Gastroesophageal sphincter (tissue), 4 donors: ENCODE measurements at regions not wholly inside any gene's neighbourhood (a gene's known extent, or its start where the extent isn't known, plus 50 kb on each side); places are given as distances from the start of the nearest gene placed in this dataset.
"Not testable (repeated sequence)": the region's sequence is repeated elsewhere in the genome, so short reads cannot be mapped to it uniquely, and the experiment has no call there.

Source experiments
- ATAC-seq: fragments of 150-250 bp; one replicate; pipeline ENCODE4 v1.9.1; 2016; ENCODE audit warnings: mild to moderate bottlenecking, moderate library complexity
- H3K27ac ChIP-seq, 4 donors: fragments of 200-600 bp; sonication (generic) in 3 of 4; 1 replicate in 3 of 4; 2 replicates in 1 of 4; pipeline ENCODE4 v1.5.1; 2016 to 2019
- H3K27me3 ChIP-seq: fragments of 200-600 bp; sonication (generic); one replicate; pipeline ENCODE4 v1.5.1; 2019
- H3K36me3 ChIP-seq, 2 donors: fragments of 200-600 bp; sonication (generic); one replicate each; pipeline ENCODE4 v1.5.1; 2019; ENCODE audit warnings: control low read depth in 1 of 2
- H3K4me1 ChIP-seq, 3 donors: fragments of 200-600 bp; sonication (generic); 1 replicate in 2 of 3; 2 replicates in 1 of 3; pipeline ENCODE4 v1.5.1; 2016 to 2019; ENCODE audit warnings: control low read depth in 2 of 3
- H3K4me3 ChIP-seq, 2 donors: fragments of 200-600 bp; sonication (generic); one replicate each; pipeline ENCODE4 v1.5.1; 2019; ENCODE audit warnings: mild to moderate bottlenecking in 1 of 2, moderate library complexity in 1 of 2
- H3K9me3 ChIP-seq, 3 donors: fragments of 200-600 bp; sonication (generic); one replicate each; pipeline ENCODE4 v1.5.1; 2017 to 2019; ENCODE audit warnings: control low read depth in 2 of 3
- EP300 ChIP-seq: sonication (generic); formaldehyde crosslinking; IDR thresholded peaks from one replicate; pipeline ENCODE4 v1.6.1; 2017; ENCODE audit warnings: antibody characterized with exemption, mild to moderate bottlenecking
- POLR2A ChIP-seq, 2 donors: fragments of 450-650 bp; IDR thresholded peaks; one replicate each; pipeline ENCODE4 v1.6.1; 2017; ENCODE audit warnings: antibody characterized with exemption in 2 of 2, mild to moderate bottlenecking in 2 of 2, moderate library complexity in 1 of 2
- POLR2AphosphoS5 ChIP-seq: sonication (generic); formaldehyde crosslinking; IDR thresholded peaks from one replicate; pipeline ENCODE4 v1.6.1; 2017; ENCODE audit warnings: antibody characterized with exemption
- WGBS, 2 donors: methylation state at CpG; one replicate each; pipeline ENCODE4 v1.1.5; 2018; ENCODE audit warnings: low coverage in 1 of 2; 5-methylcytosine and 5-hydroxymethylcytosine counted together
- TF ChIP-seq, protein P1 (sequence below), 4 experiments: fragments of 200-600 bp in 2 of 4; fragments of 450-650 bp in 2 of 4; sonication (generic) in 1 of 4; IDR thresholded peaks; one replicate each; pipeline ENCODE4 v1.5.1; 2017 to 2019; ENCODE audit warnings: antibody characterized with exemption in 4 of 4, mild to moderate bottlenecking in 2 of 4, moderate library complexity in 2 of 4

DNA sequence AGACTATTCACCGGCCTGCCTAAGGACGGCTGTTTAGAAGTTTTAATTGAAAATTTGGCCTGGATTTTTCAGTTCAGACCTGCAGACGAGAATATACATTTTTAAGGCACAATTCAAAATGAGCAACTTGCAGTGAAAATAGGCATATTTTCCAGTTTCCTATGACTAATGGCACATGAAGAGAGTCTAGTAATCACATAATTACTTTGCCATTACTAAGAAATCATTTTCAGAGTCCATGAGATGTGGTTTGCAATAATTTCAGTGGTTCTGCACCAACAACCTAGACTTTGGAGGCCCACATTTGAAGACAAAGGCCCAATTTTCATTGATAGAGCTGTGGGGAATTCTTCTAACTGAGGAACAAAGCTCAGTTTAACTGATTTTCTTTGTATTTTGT is 205.3 kb downstream of the SOX2 start:
- no peak for TF ChIP-seq POLR2A (IDR thresholded peaks at IDR 0.05)
- no peaks in the 10 kb centered on the region for H3K36me3 ChIP-seq
- ATAC-seq = no peak

DNA sequence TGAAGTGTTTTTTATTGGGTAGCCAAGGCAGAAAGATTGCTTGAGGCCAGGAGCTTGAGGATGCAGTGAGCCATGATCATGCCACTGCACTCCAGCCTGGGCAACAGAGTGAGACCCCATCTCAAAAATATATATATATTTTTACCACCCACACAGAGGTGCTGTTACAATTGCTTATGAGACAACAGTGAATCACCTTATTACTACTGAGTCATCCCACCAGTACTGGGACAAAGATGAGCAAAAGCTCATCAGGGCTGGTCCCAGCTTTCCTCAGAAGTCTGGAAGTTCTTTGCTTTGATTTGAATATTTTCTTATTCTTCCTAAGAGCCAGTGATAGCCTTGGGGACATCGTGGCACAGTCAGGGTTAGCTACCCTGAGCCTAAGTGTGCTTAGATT is 207.7 kb downstream of the SOX2 start:
- Histone ChIP-seq H3K4me3 (no peak overlapping the region), H3K36me3 (no peaks in the 10 kb centered on the region), H3K27me3 (no peaks in the 10 kb centered on the region), H3K27ac (no peak overlapping the region), H3K4me1 (no peaks in the 10 kb centered on the region), H3K9me3 (no peaks in the 10 kb centered on the region)
- WGBS, 2 donors = 80% methylated on average over 1 of the region's 1 CpG; no CpG with 5 or more reads in 1 of the 2 donors
- ATAC-seq = no peak
- no peak for TF ChIP-seq POLR2AphosphoS5

More for the DNA sequence above, 205.3 kb downstream of the SOX2 start:
- no peak overlapping the region for H3K27ac ChIP-seq
- no peaks in the 10 kb centered on the region for H3K4me1 ChIP-seq
- no peaks in the 10 kb centered on the region for H3K27me3 ChIP-seq
- WGBS, 2 donors = 33 to 61% methylated on average over 3 of the region's 3 CpGs
- H3K4me3 ChIP-seq = no peak overlapping the region
- H3K9me3 ChIP-seq = no peaks in the 10 kb centered on the region

DNA sequence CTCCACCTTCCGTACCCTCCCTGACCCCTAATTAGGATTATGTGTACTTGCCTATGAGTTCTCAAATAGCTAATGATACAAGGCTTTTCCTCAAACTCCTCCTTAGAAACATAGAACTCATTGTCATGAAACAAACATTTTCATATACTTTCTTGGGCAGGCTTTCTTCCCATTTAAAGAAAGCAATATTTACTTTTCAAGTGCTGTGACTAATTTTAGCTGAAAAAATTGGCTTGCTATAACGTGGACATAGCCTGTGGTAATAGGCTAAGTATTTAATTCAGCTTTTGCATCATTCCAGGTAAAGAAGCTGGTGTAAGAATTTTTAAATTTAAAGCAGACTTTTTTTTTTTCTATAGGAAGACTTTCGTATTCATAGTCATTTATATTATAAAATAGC is 208.7 kb downstream of the SOX2 start:
- Histone ChIP-seq H3K4me1 (no peaks in the 10 kb centered on the region), H3K27me3 (no peaks in the 10 kb centered on the region), H3K9me3 (peaks cover 0 to under 1% (median 0%) of the 10 kb centered on the region in 3 donors), H3K27ac (no peak overlapping the region), H3K36me3 (no peaks in the 10 kb centered on the region), H3K4me3 (no peak overlapping the region)
- 53 to 76% methylated on average over 3 of the region's 3 CpGs for WGBS, 2 donors
- ATAC-seq = no peak
- TF ChIP-seq POLR2AphosphoS5 (no peak), POLR2A (IDR thresholded peaks at IDR 0.05) (no peak), EP300 (no peak)
- TF ChIP-seq, protein P1, sequence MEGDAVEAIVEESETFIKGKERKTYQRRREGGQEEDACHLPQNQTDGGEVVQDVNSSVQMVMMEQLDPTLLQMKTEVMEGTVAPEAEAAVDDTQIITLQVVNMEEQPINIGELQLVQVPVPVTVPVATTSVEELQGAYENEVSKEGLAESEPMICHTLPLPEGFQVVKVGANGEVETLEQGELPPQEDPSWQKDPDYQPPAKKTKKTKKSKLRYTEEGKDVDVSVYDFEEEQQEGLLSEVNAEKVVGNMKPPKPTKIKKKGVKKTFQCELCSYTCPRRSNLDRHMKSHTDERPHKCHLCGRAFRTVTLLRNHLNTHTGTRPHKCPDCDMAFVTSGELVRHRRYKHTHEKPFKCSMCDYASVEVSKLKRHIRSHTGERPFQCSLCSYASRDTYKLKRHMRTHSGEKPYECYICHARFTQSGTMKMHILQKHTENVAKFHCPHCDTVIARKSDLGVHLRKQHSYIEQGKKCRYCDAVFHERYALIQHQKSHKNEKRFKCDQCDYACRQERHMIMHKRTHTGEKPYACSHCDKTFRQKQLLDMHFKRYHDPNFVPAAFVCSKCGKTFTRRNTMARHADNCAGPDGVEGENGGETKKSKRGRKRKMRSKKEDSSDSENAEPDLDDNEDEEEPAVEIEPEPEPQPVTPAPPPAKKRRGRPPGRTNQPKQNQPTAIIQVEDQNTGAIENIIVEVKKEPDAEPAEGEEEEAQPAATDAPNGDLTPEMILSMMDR (IDR thresholded peaks at IDR 0.05) = no peak

DNA sequence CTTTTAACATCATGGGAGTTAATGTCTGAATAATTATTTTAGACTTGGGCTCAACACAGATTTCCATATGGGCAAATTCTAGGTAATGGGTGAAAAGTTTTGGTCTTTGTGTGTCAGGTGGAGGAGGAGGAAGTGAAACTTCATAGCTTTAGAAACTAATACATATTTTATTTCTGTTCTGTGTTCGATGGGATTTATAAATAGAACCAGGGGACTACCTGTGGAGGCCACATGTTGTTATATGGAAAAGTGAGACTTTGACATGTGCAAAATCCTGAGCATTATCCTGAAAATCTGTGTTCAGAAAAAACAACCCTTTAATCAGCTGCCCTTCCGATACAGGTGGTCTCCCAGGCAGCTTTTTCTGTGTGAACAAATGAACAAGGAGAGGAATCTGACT is 209.5 kb downstream of the SOX2 start:
- 73 to 100% methylated on average over 1 to 2 of the region's 2 CpGs for WGBS, 2 donors
- TF ChIP-seq, protein P1 (IDR thresholded peaks at IDR 0.05) = no peak
- TF ChIP-seq POLR2A (IDR thresholded peaks at IDR 0.05) (no peak), EP300 (no peak), POLR2AphosphoS5 (no peak)
- Histone ChIP-seq H3K4me1 (no peaks in the 10 kb centered on the region), H3K4me3 (no peak overlapping the region), H3K9me3 (peaks cover 0 to 9% (median 0%) of the 10 kb centered on the region in 3 donors), H3K27me3 (no peaks in the 10 kb centered on the region), H3K36me3 (no peaks in the 10 kb centered on the region), H3K27ac (no peak overlapping the region)
- no peak for ATAC-seq

DNA sequence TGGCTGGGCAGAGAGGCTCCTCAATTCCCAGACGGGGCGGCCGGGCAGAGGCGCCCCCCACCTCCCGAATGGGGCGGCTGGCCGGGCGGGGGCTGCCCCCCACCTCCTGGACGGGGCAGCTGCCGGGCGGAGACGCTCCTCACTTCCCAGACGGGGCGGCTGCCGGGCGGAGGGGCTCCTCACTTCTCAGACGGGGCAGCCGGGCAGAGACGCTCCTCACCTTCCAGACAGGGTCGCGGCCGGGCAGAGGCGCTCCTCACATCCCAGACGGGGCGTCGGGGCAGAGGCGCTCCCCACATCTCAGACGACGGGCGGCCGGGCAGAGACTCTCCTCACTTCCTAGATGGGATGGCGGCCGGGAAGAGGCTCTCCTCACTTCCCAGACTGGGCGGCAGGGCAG is 214.1 kb downstream of the SOX2 start:
- no CpG with 5 or more reads among the region's 34 CpGs for WGBS, 2 donors
- H3K27ac ChIP-seq, H3K4me3 ChIP-seq, H3K9me3 ChIP-seq, H3K4me1 ChIP-seq, H3K36me3 ChIP-seq, H3K27me3 ChIP-seq, ATAC-seq: not testable (repeated sequence)

DNA sequence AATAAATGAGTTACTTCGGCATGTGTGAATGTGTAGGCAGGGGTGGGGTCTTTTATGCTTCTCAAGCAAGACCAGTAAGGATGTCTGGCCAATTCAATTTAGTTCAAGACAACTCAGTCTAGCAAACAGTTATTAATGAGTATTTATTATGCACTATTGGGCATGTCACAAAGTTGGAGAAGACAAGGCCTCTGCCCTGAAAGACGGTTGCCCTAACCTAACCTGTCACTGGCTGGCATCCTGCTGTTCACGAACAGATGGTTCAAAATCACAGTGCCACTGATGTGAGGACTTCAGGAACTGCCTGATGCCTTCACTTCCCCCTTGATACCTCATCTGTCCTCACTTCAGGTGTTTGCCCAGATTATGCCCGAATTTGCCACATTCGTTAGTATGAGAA is 217.8 kb downstream of the SOX2 start:
- no peak overlapping the region for H3K4me3 ChIP-seq
- H3K27me3 ChIP-seq = no peaks in the 10 kb centered on the region
- 63 to 86% methylated on average over 1 to 5 of the region's 5 CpGs for WGBS, 2 donors
- H3K27ac ChIP-seq = no peak overlapping the region
- TF ChIP-seq, protein P1 (IDR thresholded peaks at IDR 0.05) = no peak
- TF ChIP-seq EP300 = no peak
- no peak for TF ChIP-seq POLR2AphosphoS5
- no peak for TF ChIP-seq POLR2A (IDR thresholded peaks at IDR 0.05)
- peaks cover 0 to 10% (median 0%) of the 10 kb centered on the region in 3 donors for H3K9me3 ChIP-seq
- no peaks in the 10 kb centered on the region for H3K4me1 ChIP-seq
- H3K36me3 ChIP-seq = no peaks in the 10 kb centered on the region
- ATAC-seq = no peak

DNA sequence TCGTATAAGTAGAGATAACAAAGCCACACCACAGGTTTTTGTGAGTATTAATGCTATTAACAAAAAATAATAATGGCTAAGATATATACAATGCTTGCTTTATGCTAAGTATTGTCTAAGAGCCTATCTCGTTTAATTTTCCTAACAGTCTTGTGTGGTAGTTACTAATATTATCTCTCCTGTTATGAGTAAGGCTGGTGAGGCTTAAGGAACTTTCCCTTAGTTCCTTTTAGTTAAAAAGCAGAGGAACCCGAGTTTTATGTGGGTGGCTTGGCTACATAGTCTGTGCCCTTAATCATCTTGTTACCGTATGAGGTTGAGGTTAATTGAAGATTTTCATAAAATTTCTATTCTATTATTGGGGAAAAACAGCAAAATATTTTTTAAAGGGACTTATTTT is 218.4 kb downstream of the SOX2 start:
- H3K27me3 ChIP-seq = no peaks in the 10 kb centered on the region
- H3K4me1 ChIP-seq = no peaks in the 10 kb centered on the region
- 78 to 80% methylated on average over 4 of the region's 4 CpGs for WGBS, 2 donors
- H3K36me3 ChIP-seq = no peaks in the 10 kb centered on the region
- H3K9me3 ChIP-seq = peaks cover 0 to 10% (median 0%) of the 10 kb centered on the region in 3 donors
- no peak overlapping the region for H3K4me3 ChIP-seq
- ATAC-seq = no peak
- TF ChIP-seq EP300 (no peak), POLR2A (IDR thresholded peaks at IDR 0.05) (no peak), POLR2AphosphoS5 (no peak)
- TF ChIP-seq, protein P1 (IDR thresholded peaks at IDR 0.05) = no peak
- H3K27ac ChIP-seq = no peak overlapping the region
